HUES64 (cell line): ENCODE measurements at regions not wholly inside any gene's neighbourhood (a gene's known extent, or its start where the extent isn't known, plus 50 kb on each side); places are given as distances from the start of the nearest gene placed in this dataset.

ENCODE experiments used
- H3K27ac ChIP-seq: 2 replicates; pipeline ENCODE4 v1.7.0; 2013; ENCODE audit warnings: low read depth, low read length, inconsistent platforms
- H3K27me3 ChIP-seq: 2 replicates; pipeline ENCODE4 v1.6.1; 2013; ENCODE audit warnings: mild to moderate bottlenecking, low read length; ENCODE audit not compliant: insufficient read depth
- H3K36me3 ChIP-seq: 2 replicates; pipeline ENCODE4 v1.6.1; 2013; ENCODE audit warnings: mild to moderate bottlenecking, low read length; ENCODE audit not compliant: insufficient read depth
- H3K4me1 ChIP-seq: 2 replicates; pipeline ENCODE4 v1.6.1; 2013; ENCODE audit warnings: mild to moderate bottlenecking, low read length, moderate library complexity; ENCODE audit not compliant: insufficient read depth
- H3K4me3 ChIP-seq: 2 replicates; pipeline ENCODE4 v1.5.1; 2013; ENCODE audit warnings: mild to moderate bottlenecking, low read length, moderate library complexity
- H3K9ac ChIP-seq: 2 replicates; pipeline ENCODE4 v1.6.1; 2013; ENCODE audit warnings: mild to moderate bottlenecking, low read depth, low read length
- H3K9me3 ChIP-seq: 2 replicates; pipeline ENCODE4 v1.6.1; 2013; ENCODE audit warnings: low read depth, low read length; ENCODE audit not compliant: insufficient read depth
- WGBS: fragments of 150-250, 120-280 bp; methylation state at CpG from one replicate; pipeline ENCODE4 v1.1.7; 2013; ENCODE audit warnings: missing lambda C conversion rate; 5-methylcytosine and 5-hydroxymethylcytosine counted together

DNA sequence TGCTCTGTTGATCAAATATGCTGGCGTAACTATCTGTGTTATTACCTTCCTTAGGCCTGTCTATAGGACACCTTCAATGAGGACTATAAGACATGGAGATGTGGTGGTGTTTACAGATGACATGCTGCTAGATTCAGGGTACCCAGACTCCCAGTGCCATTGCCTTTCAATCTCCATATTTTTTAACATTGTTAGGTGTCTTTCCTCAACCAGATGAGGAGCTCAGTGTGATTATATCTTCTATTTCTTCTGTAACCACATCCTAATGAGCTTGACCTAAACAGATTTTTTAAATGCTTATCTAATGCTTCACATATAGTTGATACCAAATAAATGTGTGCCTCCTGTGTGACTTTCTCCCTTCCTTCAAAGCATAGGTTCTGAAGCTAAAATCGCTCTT, 730.1 kb upstream of the NR2F2 start:
- Histone ChIP-seq H3K27ac (no peak overlapping the region), H3K9me3 (no peaks in the 10 kb centered on the region), H3K36me3 (no peaks in the 10 kb centered on the region), H3K4me3 (no peak overlapping the region), H3K9ac (no peak overlapping the region), H3K27me3 (no peaks in the 10 kb centered on the region), H3K4me1 (peaks cover 12% of the 10 kb centered on the region)
- 94% methylated on average over 2 of the region's 2 CpGs for WGBS

DNA sequence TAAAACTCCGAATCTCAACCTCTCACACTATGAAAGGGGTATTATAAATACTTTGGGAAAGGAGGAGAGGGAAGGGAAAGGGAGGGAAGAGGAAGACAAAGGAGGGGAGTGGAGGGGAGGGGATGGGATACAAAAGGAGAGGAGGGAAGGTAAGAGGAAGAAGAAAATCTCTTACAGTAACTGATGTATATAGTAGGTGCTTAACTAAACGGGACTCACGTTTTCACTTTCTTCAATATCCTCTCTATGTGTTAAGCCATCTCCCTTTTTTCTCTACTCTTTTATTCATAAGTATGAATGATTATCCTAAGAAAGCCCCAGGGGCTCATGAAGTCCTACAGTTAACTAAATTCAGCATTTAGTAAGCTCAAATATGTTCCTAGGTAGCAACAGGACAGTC, 729.6 kb upstream of the NR2F2 start:
- no peak overlapping the region for H3K27ac ChIP-seq
- no peaks in the 10 kb centered on the region for H3K27me3 ChIP-seq
- WGBS, result no CpG with 5 or more reads among the region's 3 CpGs
- H3K4me1 ChIP-seq, result peaks cover 12% of the 10 kb centered on the region
- H3K9ac ChIP-seq, result no peak overlapping the region
- H3K4me3 ChIP-seq, result no peak overlapping the region
- no peaks in the 10 kb centered on the region for H3K9me3 ChIP-seq
- no peaks in the 10 kb centered on the region for H3K36me3 ChIP-seq

DNA sequence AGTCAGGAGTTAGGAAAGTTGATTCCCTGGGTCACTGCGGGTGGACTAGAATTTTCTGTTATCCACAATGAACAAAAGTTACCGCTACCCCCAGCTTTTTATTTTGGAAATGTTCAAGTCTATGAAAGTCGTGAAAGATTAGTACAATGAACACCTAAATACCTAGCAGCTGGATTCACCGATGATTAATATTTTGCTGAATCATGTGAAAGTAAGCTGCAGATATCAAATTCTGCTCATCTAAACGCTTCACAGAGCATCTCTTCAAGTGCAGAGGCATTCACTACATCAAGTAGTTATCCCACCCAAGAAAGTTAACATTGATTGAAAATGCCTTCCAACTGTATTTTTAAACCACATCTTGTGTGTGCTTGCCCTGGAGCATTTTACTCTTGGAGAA, 729.0 kb upstream of the NR2F2 start:
- H3K4me3 ChIP-seq, result no peak overlapping the region
- H3K27ac ChIP-seq, result no peak overlapping the region
- 98% methylated on average over 4 of the region's 5 CpGs for WGBS

DNA sequence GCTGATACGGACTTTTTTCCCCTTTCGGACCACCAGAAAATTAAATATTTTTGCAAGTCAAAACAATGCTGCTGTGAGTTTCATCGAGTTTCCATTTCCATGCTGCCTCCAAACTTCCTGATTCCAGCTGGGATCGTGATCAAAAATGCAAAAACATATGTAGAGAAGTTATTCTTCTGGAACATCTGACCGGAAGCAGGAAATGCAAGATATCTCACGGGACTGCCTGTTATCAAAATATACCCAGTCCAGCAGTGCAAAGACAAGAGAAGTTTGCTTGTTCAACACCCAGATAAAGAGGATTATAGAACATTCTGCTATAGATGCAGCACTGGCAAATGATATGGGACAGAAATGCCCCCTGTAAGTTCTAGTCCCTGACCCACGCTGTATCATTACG, 726.7 kb upstream of the NR2F2 start:
- Histone ChIP-seq H3K36me3 (no peaks in the 10 kb centered on the region), H3K27ac (no peak overlapping the region), H3K9ac (no peak overlapping the region), H3K9me3 (no peaks in the 10 kb centered on the region), H3K4me3 (no peak overlapping the region), H3K27me3 (no peaks in the 10 kb centered on the region), H3K4me1 (no peaks in the 10 kb centered on the region)
- WGBS, result 91% methylated on average over 8 of the region's 8 CpGs

More for the DNA sequence above, 729.0 kb upstream of the NR2F2 start:
- H3K9me3 ChIP-seq, result no peaks in the 10 kb centered on the region
- H3K27me3 ChIP-seq, result no peaks in the 10 kb centered on the region
- no peak overlapping the region for H3K9ac ChIP-seq
- H3K4me1 ChIP-seq, result peaks cover 7% of the 10 kb centered on the region; the same call in 1 of the 2 replicates
- no peaks in the 10 kb centered on the region for H3K36me3 ChIP-seq

DNA sequence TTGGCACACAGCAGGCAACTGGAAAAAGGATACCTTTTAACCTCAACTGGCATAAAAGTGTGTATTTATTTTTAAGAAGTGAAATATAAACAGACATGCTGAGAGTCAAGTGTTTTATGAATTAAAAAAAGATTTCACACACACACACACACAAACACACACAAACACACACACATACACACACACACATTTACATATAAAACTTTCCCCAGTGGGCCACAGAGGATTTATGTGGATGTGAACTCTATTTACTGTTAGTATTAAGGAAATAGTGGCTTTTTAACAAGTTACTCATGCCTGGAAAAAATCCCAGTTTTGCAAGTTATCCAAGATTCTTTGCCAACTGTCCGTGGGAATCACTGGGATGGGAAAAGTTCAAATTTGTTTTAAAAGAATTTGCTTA, 725.9 kb upstream of the NR2F2 start:
- Histone ChIP-seq H3K4me3 (no peak overlapping the region), H3K4me1 (no peaks in the 10 kb centered on the region), H3K27me3 (no peaks in the 10 kb centered on the region), H3K36me3 (no peaks in the 10 kb centered on the region), H3K27ac (no peak overlapping the region), H3K9me3 (no peaks in the 10 kb centered on the region), H3K9ac (no peak overlapping the region)
- 87% methylated on average over 1 of the region's 1 CpG for WGBS

DNA sequence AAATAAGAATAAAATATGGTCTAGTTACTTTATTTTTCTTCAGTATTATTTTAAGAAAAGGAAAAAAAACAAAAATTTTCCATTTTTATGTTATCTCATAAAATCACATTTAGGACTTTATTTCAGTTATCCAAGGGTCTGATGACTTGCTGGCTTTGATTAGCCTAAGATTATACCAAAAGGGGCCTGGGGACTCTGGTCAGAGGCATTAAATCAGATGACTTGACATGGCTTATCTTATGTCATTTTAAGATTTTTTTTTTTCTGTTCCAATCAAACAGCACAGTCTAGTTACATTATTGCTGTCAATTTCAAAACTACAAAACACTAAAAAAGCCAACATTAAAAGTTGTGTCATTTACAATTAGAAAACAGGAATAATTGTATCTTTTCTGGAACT, 725.4 kb upstream of the NR2F2 start:
- Histone ChIP-seq H3K36me3 (no peaks in the 10 kb centered on the region), H3K4me1 (no peaks in the 10 kb centered on the region), H3K9ac (no peak overlapping the region), H3K27ac (no peak overlapping the region), H3K27me3 (no peaks in the 10 kb centered on the region), H3K9me3 (no peaks in the 10 kb centered on the region), H3K4me3 (no peak overlapping the region)

DNA sequence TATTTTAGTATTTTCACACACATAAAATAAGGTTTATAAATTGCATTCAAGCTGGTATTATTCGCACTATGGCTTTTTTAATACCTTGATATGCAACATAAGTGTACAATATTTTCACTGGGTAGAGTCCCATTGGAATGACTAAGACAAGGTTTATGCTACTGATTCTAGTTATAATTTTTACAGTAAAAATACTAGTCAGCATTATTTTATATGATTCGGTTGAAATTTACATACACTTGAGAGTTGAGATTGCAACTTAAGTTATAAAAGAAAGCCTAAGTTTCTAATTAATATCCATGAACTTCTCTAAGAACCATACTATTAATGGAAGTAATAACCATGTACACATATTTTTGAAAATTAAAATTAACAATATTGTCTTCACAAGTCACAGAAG, 723.9 kb upstream of the NR2F2 start:
- no CpG with 5 or more reads among the region's 2 CpGs for WGBS
- Histone ChIP-seq H3K9ac (no peak overlapping the region), H3K27ac (no peak overlapping the region), H3K27me3 (no peaks in the 10 kb centered on the region), H3K36me3 (no peaks in the 10 kb centered on the region), H3K4me3 (no peak overlapping the region), H3K9me3 (no peaks in the 10 kb centered on the region), H3K4me1 (no peaks in the 10 kb centered on the region; the same call in 1 of the 2 replicates)

DNA sequence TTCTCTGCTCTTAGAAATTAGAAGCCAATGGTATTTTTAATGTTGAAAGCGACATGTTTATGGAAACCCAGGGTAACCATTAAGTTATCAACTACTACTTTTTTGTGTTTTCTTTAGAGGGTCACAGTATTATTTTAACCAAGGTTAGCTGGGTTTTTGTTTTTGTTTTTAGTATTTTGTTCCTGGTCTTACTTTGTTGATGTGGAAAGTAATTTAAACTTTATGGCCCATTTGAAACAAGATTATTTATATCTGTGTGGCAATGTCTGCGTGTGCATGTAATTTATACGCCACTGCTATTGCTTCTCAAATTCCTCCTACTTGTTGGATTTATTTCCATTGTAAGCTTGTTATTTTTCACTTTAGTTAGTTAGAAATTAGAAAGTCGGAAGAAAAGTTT, 722.1 kb upstream of the NR2F2 start:
- Histone ChIP-seq H3K27ac (no peak overlapping the region), H3K27me3 (no peaks in the 10 kb centered on the region), H3K4me1 (no peaks in the 10 kb centered on the region; the same call in 1 of the 2 replicates), H3K4me3 (no peak overlapping the region), H3K9me3 (no peaks in the 10 kb centered on the region), H3K9ac (no peak overlapping the region), H3K36me3 (no peaks in the 10 kb centered on the region)
- 90% methylated on average over 4 of the region's 4 CpGs for WGBS

DNA sequence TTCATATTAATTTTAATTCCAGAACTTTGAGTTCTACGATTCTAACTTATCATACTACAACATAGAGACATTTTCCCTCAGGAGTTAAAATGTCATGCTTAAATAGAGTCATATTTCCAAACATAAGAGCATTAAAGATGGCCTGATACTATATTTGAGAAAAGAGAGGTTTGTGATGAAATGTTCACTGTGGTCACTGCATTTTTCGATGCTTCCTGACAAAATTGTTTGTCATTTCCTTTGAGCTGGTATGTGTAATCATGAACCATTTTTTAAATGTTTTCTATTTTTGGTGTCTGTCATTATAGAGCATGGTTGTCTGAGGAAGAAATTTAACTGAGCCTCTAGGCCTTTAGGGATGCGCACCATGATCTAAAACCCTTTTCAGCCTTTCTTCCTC, 721.4 kb upstream of the NR2F2 start:
- Histone ChIP-seq H3K4me1 (no peaks in the 10 kb centered on the region; the same call in 1 of the 2 replicates), H3K36me3 (no peaks in the 10 kb centered on the region), H3K27me3 (no peaks in the 10 kb centered on the region), H3K9me3 (no peaks in the 10 kb centered on the region), H3K4me3 (no peak overlapping the region), H3K27ac (no peak overlapping the region), H3K9ac (no peak overlapping the region)
- 95% methylated on average over 2 of the region's 3 CpGs for WGBS

DNA sequence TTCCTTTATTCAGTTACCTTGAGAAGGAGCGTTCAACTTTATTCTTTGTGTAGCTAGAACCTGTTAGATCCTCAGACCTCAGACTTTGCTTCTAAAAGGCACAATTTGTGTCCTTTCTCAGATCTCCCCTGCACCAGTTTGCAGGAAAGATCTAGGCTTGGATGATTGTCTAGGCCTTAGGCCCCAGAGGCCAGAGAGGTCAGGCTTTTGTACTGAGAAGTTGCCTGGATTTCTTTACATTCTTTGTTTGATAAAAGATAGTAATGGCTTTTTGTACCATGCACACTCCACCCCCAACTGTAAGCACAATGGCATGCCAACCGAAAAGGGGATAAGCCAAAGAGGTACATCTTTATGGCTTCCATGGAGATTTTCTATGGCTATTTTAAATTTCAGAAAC, 719.6 kb upstream of the NR2F2 start:
- Histone ChIP-seq H3K36me3 (no peaks in the 10 kb centered on the region), H3K4me3 (no peak overlapping the region), H3K9ac (no peak overlapping the region), H3K9me3 (no peaks in the 10 kb centered on the region), H3K4me1 (no peaks in the 10 kb centered on the region; the same call in 1 of the 2 replicates), H3K27me3 (no peaks in the 10 kb centered on the region), H3K27ac (no peak overlapping the region; the same call in 1 of the 2 replicates)
- whole genome bisulfite sequencing, result 98% methylated on average over 2 of the region's 2 CpGs

DNA sequence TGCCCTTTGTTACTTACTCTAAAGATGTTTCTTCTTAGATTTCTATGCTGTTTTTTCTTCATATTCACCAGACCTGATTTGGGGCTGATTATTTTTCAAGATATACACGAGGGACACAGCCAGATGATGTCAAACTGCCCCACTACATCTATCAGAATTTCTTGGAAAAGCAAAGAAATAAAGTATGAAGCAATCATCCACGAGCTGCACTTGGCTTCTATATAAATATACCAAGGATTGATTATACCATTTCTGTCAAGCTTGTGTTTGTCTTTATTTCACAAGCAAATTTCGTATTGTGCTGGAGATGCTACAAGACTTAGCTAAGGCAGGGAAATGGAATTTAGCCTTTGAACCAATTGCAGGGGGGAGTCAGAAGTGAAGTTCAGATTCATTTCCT, 715.1 kb upstream of the NR2F2 start:
- no peak overlapping the region for H3K9ac ChIP-seq
- WGBS, result 86% methylated on average over 3 of the region's 3 CpGs

DNA sequence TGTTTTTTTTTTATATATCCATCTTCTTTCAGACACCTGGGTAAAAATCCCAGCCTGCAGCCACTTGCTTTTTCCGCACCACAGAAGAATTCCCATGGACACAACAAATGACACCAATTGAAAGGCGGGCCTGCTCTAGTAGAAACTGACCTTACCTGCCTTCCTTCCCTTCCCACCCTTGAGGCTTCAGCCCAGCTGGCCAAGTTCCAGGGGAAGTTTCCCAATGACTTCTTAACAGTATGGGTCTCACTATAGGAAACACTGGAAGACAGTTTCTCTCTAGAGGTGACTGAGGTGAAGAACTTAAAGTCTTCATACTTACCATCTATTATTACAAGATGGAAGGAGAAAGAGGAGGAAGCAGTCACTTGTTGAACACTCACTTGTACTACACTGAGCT, 714.2 kb upstream of the NR2F2 start:
- Histone ChIP-seq H3K27ac (no peak overlapping the region), H3K9me3 (no peaks in the 10 kb centered on the region), H3K36me3 (no peaks in the 10 kb centered on the region), H3K9ac (no peak overlapping the region), H3K4me3 (no peak overlapping the region), H3K4me1 (no peaks in the 10 kb centered on the region; the same call in 1 of the 2 replicates), H3K27me3 (no peaks in the 10 kb centered on the region)
- WGBS, result 99% methylated on average over 2 of the region's 2 CpGs

More for the DNA sequence above, 715.1 kb upstream of the NR2F2 start:
- Histone ChIP-seq H3K27me3 (no peaks in the 10 kb centered on the region), H3K9me3 (no peaks in the 10 kb centered on the region), H3K36me3 (no peaks in the 10 kb centered on the region), H3K27ac (no peak overlapping the region), H3K4me3 (no peak overlapping the region), H3K4me1 (no peaks in the 10 kb centered on the region; the same call in 1 of the 2 replicates)
